Activated CD4-positive, alpha-beta T cell treated with anti-CD3 and anti-CD28 coated beads, Interleukin-2, amount 50 U/mL, for 16 hours (primary cell): ENCODE measurements at regions not wholly inside any gene's neighbourhood (a gene's known extent, or its start where the extent isn't known, plus 50 kb on each side); places are given as distances from the start of the nearest gene placed in this dataset.

Experiments used
- DNase-seq: peaks from one replicate; pipeline ENCODE4 v3.0.0-alpha.2; 2020

GRCh38 chr5:97606531-97606930 lies 423.5 kb upstream of the RIOK2 start:
- DNase-seq: no peak

- DNase-seq: no peak
Measured at GRCh38 chr5:97608501-97608900, 425.5 kb upstream of the RIOK2 start.

DNA sequence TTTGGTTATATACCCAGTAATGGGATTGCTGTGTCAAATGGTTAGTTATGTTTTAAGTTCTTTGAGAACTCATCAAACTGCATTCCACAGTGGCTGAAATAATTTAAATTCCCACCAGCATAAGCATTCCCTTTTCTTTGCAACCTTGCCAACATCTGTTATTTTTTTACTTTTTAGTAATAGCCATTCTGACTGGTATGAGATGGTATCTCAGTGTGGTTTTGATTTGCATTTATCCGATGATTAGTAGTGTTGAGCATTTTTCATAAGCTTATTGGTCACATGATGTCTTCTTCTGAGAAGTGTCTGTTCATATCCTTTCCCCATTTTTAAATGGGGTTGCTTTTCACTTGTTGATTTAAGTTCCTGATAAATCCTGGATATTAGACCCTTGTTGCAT lies 435.7 kb upstream of the RIOK2 start:
- DNase-seq: no peak

DNA sequence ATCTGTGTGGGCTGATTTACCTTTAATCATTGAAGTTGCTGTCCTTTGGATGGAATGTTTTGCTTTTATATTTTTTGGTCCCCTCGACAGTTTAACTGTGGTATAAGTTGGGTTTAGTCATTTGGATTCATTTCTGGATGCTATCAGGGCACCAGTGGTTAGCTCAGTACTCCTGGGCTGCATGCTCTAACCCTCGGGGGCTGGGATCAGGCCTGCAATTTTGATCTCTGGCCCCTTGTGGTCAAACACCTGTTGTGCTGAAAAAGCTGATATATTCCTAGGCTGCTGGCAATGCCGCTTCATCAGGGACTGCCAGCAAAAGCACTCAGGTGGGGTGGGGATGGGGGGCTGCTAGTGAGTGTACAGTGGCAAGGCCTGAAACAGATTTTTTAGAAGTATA lies 440.4 kb upstream of the RIOK2 start:
- DNase-seq: no peak

DNA sequence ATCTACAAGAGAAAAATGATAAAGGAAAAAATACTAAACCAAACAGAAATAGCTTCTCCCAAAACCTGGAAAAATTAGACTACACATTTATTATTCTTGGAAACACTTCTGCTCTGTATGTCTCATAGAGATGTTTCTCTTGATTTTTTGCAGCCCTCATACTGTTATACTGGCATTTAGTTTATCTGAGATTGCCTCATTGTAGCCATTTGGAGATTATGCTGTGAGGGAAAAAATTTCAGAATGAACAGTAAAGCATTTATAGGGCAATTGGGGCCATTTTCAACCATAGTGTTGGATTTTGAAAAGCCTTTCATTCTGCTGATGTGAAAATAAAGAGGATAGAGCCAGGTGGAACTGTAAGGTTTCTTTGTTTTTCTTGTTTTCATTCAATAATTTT lies 441.8 kb upstream of the RIOK2 start:
- no peak for DNase-seq

- no peak for DNase-seq
Measured at GRCh38 chr5:97627272-97627671, 444.2 kb upstream of the RIOK2 start.

DNA sequence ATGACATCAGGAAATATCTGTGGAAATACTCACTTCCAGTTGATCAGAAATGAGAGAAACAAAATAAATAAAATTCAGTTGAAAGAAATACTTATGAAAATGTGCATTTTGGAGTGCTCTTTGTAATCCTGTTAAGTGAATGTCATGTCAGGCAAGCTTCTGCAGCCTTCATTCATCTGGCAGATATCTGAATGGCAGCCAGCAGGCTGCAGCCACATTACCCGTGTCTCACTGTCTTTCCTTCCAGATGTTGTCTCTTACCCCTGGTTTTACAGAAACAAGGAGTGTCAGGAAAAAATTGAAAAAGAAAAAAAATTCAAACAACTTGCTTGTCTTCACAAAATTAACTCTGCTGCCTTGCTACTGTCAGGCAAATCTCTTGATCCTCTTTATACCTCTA lies 445.0 kb upstream of the RIOK2 start:
- DNase-seq: no peak

DNA sequence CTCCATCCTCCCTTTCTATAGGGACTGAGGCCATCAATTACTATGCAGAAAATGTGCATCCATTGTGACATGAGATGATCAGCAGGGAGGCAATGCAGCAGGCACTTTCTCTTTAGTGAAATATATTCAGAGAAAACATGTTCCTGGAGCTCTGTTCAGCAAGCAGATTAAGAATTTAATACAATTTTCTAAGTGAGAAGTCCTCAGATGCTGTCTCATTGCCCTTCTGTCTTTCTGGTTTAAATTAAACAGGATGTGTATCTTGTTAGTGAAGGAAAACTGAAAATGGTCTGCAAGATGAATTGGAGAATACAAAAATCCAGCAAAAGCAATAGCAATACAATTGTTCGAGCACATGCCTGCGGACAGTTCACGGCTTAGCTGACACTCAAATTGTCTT lies 445.8 kb upstream of the RIOK2 start:
- no peak for DNase-seq

DNA sequence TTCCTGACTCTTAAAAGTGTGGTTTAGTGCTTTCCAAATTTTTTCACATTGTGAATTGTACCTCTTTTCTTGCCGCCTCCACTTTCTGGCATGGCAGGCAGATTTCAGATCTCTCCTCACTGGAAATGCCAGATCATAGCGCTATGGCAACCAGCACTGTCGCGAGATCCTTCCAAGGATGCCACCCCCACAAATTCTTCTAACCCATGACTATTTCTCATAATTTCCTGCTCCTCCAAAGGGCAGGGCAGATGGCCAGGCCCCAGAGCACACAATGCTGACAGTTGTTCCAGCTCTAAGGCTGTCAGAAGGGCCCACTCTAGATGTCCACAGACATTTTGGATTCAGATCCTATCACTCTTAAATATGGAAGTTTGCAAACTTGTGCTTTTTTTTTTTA lies 446.2 kb upstream of the RIOK2 start:
- no peak for DNase-seq

DNA sequence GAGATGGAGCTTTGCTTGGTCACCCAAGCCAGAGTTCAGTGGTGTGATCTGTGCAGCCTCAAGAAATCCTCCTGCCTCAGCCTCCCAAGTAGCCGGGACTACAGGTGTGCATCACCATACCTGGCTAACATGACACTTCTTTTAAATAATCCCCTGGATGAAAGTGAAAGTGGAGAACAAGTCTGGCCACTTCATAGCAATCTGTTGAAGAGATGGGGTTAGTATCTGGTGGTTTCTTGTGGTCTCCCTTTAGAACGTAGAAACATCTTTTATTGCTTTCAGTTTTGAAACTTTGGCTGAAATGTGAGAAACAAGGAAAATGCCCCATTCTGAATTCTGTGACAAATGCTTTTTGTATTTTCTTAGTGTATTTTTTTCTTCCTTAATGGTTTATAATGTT lies 452.5 kb upstream of the RIOK2 start:
- DNase-seq: no peak

DNA sequence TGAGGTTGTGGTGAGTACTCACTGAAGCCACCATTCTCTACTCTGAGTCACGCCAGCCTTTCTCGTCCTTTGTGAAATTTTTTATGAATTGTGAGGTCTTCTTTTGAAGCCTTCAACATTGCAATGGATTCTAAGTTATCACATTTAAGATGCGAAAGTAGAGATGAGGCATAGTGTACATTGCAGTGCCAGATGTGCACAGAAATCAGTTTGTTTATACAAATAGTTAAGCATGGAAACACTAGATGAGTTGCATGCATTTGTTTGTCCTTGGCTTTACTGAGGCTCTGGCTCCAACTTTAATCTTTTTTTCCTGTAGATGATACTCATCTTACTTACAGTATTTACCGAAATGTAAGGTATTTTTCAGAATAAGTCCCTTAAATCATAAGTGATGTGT lies 453.7 kb upstream of the RIOK2 start:
- no peak for DNase-seq

GRCh38 chr5:97641081-97641480 lies 458.0 kb upstream of the RIOK2 start:
- no peak for DNase-seq

- DNase-seq: no peak
Measured at GRCh38 chr5:97644206-97644605, 461.2 kb upstream of the RIOK2 start.

DNA sequence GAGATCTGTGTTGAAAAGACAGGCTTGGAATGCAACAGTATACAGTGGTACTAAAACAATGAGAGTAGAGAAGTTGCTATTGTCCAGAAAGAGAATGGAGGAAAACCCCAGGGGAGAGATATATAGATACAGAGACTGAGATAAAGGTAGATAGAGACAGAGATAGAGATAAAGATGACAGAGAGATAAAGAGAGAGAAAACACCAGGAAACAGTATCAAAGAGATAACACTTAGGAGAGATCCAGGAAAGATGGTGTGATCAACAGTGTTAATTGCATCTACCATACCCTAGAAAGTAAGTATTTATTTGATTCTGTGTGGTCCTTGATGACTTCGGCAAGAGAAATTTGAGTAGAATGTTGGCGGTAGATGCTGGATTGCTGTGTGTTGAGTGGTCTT lies 461.8 kb upstream of the RIOK2 start:
- DNase-seq: no peak

GRCh38 chr5:97657239-97657638 lies 474.2 kb upstream of the RIOK2 start:
- DNase-seq: no peak

DNA sequence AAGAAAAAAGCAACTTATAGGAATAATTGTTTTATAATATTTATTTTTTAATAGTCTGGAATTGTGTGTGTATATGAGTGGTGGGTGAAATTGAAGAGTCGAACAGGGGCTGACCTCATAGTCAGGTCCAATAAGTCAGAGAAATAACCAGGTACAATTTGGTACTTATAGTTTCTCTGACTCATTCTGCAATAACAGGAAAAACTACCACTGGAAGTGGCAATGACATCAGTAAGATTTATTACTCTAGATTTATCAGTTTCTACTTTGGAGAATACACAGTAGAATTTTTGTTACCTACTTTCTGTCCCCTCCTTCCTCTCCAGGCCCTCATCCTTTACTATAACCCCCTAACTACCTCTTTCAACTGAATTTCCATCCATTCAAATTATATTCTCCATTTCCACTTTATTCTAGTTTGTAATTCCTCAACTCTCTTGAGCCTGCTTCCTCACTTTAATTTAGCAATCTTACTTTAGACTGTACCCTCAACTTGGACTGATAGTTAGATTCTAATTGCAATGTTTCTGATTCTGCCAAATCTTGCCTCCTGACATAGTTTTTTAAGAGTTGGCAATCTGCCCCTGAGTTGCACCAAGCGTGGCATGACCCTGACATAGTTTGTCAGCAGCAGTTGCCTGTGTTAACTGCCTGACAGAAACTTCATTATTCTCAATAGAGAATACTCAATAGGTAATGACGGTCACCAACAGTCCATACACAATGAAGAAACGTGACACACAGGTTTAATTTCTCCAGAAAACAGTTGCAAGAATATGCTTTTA lies 475.3 kb upstream of the RIOK2 start:
- DNase-seq: no peak

- no peak for DNase-seq
Measured at GRCh38 chr5:97666783-97667182, 483.7 kb upstream of the RIOK2 start.

GRCh38 chr5:97670447-97670846 lies 487.4 kb upstream of the RIOK2 start:
- DNase-seq: no peak

DNA sequence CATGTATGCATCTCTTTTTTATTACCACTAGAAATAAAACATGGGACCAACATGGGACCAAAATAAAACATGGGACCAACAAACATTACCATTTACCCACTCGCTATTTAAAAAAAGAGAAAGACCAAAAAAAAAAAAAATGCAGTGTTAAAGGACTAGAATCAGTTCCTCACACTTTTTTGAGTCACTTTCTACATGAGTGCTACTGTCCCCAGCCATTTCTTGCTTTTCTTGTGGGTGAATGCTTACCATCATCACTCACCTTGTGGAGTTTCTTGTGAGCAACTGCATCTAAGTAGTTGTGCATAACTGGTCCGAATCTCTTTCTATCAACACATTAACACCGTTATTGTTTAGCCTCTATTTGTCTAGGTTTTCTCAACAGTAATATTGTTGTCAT lies 493.6 kb upstream of the RIOK2 start:
- DNase-seq: no peak

DNA sequence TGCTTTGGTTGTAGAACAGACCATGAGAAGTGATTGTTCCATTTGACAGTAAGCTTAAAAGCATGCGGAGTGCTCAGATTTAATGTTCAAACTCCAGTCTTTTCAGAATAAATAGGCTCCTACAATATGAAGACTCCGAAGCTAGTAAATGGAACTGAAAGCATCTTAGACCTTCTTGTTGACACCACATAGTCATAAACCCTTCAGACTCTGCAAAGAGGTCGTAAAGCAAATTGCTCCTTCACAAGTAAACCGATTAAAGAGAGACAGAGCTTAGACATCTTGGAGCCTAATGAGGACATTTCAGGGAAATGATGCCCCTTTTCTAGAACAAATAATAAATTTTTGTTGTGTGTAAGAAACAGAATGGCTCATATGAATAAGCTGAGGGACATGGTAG lies 511.0 kb upstream of the RIOK2 start:
- no peak for DNase-seq

- no peak for DNase-seq
Measured at GRCh38 chr5:97714424-97714823, 531.4 kb upstream of the RIOK2 start.

GRCh38 chr5:97726106-97726505 lies 543.1 kb upstream of the RIOK2 start:
- no peak for DNase-seq

DNA sequence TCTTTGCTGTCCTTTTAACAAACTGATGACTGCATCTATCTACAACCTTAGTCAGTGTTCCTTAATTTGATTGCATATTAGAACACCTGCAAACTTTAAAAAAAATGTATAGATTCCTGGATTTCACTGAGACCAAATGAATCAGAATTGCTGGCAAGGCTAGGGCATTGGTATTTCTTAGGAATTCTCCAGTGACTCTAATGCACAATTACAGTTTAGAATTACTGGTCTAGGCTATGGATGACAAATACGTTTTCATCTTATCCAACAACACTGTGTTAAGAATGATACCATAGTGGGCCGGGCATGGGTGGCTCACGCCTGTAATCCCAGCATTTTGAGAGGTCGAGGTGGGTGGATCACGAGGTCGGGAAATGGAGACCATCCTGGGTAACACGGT lies 545.9 kb upstream of the RIOK2 start:
- no peak for DNase-seq

DNA sequence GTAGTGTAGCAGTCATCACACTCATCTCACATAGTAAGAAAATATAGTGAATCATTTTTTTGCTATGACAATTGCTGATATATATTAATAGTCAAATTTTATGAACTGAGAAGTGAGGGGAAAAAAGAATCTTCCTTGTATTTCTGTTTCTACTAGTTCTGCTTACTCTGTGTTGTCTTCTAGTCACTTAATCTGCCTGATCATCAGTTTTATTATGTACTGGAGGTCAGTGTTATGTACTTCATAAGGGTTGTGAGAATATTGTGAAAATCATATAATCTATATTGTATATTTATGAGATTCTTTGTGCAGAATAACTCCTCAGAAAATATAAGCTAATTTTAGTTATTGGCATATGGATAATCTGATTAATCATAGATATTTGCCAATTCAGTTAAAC lies 546.9 kb upstream of the RIOK2 start:
- DNase-seq: no peak

GRCh38 chr5:97735209-97735608 lies 552.2 kb upstream of the RIOK2 start:
- no peak for DNase-seq

- DNase-seq: no peak
Measured at GRCh38 chr5:97737608-97738007, 554.6 kb upstream of the RIOK2 start.
